Activated T-cell treated with anti-CD3 and anti-CD28 coated beads, Interleukin-2, amount 50 U/mL, for 24 hours (primary cell): ENCODE measurements at regions not wholly inside any gene's neighbourhood (a gene's known extent, or its start where the extent isn't known, plus 50 kb on each side); places are given as distances from the start of the nearest gene placed in this dataset.

Experiments used
- DNase-seq: peaks from one replicate; pipeline ENCODE4 v3.0.0-alpha.2; 2020
- H3K27ac Mint-ChIP-seq: 2 replicates; pipeline ENCODE4 v1.8.0; 2020; ENCODE audit warnings: mild to moderate bottlenecking, mixed read lengths
- H3K27me3 Mint-ChIP-seq: 2 replicates; pipeline ENCODE4 v1.8.0; 2020; ENCODE audit warnings: mixed read lengths
- H3K36me3 Mint-ChIP-seq: 2 replicates; pipeline ENCODE4 v1.8.0; 2020; ENCODE audit warnings: low read depth, mixed read lengths
- H3K4me1 Mint-ChIP-seq: 2 replicates; pipeline ENCODE4 v1.8.0; 2020; ENCODE audit warnings: low read depth, mixed read lengths
- H3K4me3 Mint-ChIP-seq: 2 replicates; pipeline ENCODE4 v1.8.0; 2020; ENCODE audit warnings: mild to moderate bottlenecking, moderate library complexity, mixed read lengths
- H3K9me3 Mint-ChIP-seq: 2 replicates; pipeline ENCODE4 v1.8.0; 2020; ENCODE audit warnings: mixed read lengths

DNA sequence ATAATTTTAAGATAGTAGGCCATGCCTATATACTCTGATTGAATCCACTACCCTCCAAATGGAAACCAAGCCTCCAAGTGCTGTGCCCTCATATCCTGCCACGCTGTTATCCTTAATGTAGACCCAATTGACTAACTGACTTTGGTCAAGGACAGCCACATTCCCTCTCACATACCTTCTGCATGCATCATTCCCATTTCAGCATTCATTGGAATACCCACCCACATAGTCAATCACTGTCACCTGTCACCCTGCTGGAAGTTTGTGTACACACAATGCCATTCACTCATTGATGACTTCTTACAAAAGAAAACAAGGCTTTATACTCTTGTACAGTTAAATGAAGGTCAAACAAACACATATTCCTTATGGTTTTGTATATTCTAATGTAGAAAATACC, 221.1 kb upstream of the PBX1 start:
- Mint-ChIP-seq H3K4me3 (no peak overlapping the region), H3K27ac (no peak overlapping the region), H3K9me3 (peaks cover 14% of the 10 kb centered on the region), H3K27me3 (no peaks in the 10 kb centered on the region), H3K4me1 (no peaks in the 10 kb centered on the region), H3K36me3 (no peaks in the 10 kb centered on the region)
- no peak for DNase-seq

DNA sequence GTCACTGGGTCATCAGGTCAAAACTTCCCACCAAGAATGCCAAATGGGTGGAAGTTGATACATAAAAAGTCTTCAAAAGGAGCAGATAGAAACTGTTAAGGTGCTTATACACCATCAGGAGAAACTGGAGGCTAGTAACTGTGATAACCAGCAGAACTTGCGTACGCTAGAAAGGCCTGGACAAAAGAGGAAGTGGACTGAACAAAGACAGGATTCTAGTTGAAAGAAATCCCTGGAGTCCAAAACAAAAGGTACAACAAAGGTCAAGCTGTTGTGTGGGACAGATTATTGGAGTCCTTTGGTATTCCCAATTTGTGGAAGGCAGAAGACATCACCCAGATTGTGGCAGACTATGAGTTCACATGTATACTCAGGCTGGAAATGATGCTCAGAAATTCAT, 215.8 kb upstream of the PBX1 start:
- Mint-ChIP-seq H3K4me3 (no peak overlapping the region), H3K36me3 (no peaks in the 10 kb centered on the region), H3K27me3 (no peaks in the 10 kb centered on the region), H3K27ac (no peak overlapping the region), H3K9me3 (peaks cover 16% of the 10 kb centered on the region), H3K4me1 (no peaks in the 10 kb centered on the region)
- no peak for DNase-seq

DNA sequence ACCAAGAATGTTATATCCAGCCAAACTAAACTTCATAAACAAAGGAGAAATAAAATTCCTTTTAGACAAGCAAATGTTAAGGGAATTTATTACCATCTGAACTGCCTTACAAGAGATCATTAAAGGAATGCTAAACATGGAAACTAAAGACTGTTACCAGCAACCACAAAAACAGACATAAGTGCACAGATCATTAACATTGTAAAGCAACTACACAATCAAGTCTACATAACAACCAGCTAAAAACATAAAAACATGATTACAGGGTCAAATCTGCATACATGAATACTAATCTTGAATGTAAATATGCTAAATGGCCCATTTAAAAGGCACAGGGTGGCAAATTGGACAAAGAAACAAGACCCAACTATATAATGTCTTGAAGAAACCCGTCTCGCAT, 211.0 kb upstream of the PBX1 start:
- peaks cover 33% of the 10 kb centered on the region for H3K9me3 Mint-ChIP-seq
- H3K36me3 Mint-ChIP-seq = no peaks in the 10 kb centered on the region
- H3K4me3 Mint-ChIP-seq = no peak overlapping the region
- H3K27ac Mint-ChIP-seq = no peak overlapping the region
- no peak for DNase-seq
- no peaks in the 10 kb centered on the region for H3K27me3 Mint-ChIP-seq
- no peaks in the 10 kb centered on the region for H3K4me1 Mint-ChIP-seq

DNA sequence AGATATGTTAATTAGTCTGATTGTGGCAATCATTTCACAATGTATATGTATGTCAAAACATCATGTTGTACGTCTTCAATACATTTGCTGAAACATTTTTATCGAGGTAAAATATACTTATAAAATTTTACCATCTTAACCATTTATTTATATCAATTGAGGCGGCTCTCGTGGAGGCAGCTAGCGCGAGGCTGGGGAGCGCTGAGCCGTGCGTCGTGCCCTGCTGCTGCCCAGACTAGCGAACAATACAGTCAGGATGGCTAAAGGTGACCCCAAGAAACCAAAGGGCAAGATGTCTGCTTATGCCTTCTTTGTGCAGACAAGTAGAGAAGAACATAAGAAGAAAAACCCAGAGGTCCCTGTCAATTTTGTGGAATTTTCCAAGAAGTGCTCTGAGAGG, 202.5 kb upstream of the PBX1 start:
- H3K36me3 Mint-ChIP-seq = no peaks in the 10 kb centered on the region
- no peak overlapping the region for H3K27ac Mint-ChIP-seq

DNA sequence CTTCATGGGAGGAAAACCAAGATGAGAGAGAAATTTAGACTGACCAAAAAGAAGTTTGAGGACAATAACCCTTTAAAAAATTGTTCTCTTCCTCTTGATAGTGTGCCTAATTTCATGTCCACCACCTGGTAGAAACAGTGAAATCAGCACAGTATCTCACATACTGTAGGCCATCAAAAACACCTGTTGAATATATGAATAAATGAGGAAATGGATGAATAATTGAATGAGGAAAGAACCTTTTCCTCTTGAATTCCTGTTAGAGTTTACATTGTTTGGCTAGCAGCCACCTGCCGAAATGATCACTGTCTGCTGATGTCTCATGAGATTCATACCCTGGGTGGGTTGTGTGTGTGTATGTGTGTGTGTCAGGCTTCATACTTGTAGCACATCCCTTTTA, 198.7 kb upstream of the PBX1 start:
- DNase-seq = no peak
- Mint-ChIP-seq H3K4me1 (no peaks in the 10 kb centered on the region), H3K27ac (no peak overlapping the region), H3K9me3 (peaks cover 11% of the 10 kb centered on the region), H3K27me3 (no peaks in the 10 kb centered on the region), H3K4me3 (no peak overlapping the region), H3K36me3 (no peaks in the 10 kb centered on the region)

More for the DNA sequence above, 202.5 kb upstream of the PBX1 start:
- Mint-ChIP-seq H3K9me3 (peaks cover 2% of the 10 kb centered on the region), H3K4me1 (no peaks in the 10 kb centered on the region), H3K27me3 (no peaks in the 10 kb centered on the region), H3K4me3 (no peak overlapping the region)
- no peak for DNase-seq

DNA sequence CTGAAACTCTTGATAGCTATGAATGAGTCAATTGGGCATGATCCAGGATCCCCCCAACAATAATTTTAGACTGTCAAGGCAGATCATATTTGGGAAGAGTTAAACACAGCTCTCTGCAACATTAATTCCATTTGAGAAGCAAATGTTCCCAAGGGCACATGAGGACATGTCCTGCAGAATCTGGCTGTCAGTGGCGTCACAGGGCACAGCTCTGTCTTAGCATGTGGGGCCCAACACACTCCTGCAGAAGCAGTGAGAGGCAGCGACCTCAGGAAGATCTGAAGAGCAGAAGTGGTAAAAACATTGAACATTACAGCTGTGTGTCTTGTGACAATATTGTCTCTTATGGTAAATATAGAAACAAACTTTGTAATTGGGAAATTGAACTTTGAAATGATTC, 197.1 kb upstream of the PBX1 start:
- peaks cover 17% of the 10 kb centered on the region for H3K9me3 Mint-ChIP-seq

DNA sequence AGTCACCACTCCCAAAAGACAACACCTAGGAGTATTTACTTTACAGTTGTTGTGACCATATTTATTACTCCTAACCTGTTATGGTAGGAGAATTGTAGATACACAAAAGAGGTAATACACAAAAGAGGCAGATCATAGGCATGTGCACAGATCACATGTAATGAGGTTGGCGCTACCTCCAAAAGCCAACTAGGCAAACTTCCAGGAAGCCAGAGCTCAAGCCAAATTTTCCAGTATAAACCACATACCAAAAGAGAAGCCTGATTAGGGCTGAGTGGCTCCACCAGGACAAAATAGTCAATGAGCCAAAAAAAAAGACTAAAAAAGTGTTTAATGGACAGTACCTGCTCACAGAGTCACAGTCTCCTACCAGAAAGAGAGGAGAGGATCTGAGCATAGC, 195.0 kb upstream of the PBX1 start:
- no peaks in the 10 kb centered on the region for H3K4me1 Mint-ChIP-seq
- H3K27ac Mint-ChIP-seq = no peak overlapping the region
- H3K27me3 Mint-ChIP-seq = no peaks in the 10 kb centered on the region
- peaks cover 23% of the 10 kb centered on the region for H3K9me3 Mint-ChIP-seq
- H3K36me3 Mint-ChIP-seq = no peaks in the 10 kb centered on the region
- H3K4me3 Mint-ChIP-seq = no peak overlapping the region
- no peak for DNase-seq

More for the DNA sequence above, 197.1 kb upstream of the PBX1 start:
- no peak overlapping the region for H3K4me3 Mint-ChIP-seq
- no peaks in the 10 kb centered on the region for H3K36me3 Mint-ChIP-seq
- no peak for DNase-seq
- H3K27ac Mint-ChIP-seq = no peak overlapping the region
- no peaks in the 10 kb centered on the region for H3K4me1 Mint-ChIP-seq
- no peaks in the 10 kb centered on the region for H3K27me3 Mint-ChIP-seq

DNA sequence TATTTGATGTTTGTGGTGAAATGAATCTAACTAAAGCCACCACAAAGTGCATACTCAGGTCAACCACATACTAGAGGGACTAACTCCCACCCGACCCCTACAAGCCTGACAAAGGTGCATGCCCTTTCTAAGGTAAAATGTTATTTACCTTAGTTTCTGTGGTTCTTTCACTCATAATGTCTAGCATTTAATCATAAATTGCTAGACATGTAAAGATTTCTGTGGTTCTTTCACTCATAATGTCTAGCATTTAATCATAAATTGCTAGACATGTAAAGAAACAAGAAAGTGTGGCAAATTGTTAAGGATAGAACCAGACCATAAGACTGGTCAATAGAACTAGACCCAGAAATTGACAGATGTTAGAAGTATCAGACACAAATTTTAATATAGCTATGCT, 193.0 kb upstream of the PBX1 start:
- no peak overlapping the region for H3K27ac Mint-ChIP-seq
- peaks cover 23% of the 10 kb centered on the region for H3K9me3 Mint-ChIP-seq
- H3K27me3 Mint-ChIP-seq = no peaks in the 10 kb centered on the region
- no peak for DNase-seq
- H3K4me1 Mint-ChIP-seq = no peaks in the 10 kb centered on the region
- H3K36me3 Mint-ChIP-seq = no peaks in the 10 kb centered on the region
- no peak overlapping the region for H3K4me3 Mint-ChIP-seq

DNA sequence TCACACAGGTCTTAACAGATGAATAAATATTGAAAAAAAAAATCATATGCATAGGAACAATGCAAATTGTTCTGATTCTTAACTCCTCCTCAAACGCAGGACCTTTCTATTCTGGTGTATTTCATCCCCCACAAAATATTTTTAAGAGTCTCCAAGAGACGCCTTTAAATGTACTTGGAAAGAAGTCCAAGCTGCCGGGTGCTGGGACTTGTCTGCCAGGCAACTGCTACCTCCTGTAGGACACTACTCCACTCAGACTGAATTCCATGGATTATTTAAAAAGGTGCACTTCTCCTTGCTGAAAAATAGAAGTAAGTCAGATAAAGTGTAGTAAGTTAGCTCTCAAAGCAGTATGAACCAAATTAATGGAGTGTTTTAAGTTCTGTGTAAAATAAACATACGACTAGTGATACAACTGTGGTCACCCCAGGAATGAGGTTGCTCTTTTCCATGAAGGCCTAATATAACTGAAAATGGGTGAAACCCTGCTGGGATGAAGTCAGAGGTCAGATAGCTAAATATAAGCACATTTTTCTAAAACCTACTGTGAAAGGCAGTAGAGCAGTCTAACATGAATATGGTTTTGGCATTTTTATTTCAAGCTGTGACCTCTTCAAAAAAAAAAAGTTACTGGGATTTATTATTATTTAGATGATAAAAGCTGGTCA, 189.2 kb upstream of the PBX1 start:
- no peak for DNase-seq
- Mint-ChIP-seq H3K4me1 (no peaks in the 10 kb centered on the region), H3K27me3 (no peaks in the 10 kb centered on the region), H3K9me3 (peaks cover 17% of the 10 kb centered on the region), H3K4me3 (no peak overlapping the region), H3K27ac (no peak overlapping the region), H3K36me3 (no peaks in the 10 kb centered on the region)

DNA sequence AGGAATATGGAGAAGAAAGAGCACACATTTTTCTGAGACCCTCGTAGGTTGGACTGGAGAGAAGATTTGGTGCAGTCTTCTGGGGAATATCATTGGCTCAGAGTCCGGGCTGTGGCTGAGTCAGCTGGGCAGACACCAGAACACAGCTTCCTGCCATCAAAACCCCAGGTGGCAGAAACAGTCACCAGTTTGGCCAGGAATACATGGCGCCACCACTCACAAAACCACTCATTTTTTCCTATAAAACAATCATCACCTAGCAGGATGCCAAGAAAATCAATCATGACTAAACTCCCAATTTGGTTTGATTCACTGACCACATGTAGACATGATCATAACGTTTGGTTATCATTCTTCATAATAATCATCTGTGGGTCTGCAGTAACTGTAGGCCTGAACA, 178.1 kb upstream of the PBX1 start:
- Mint-ChIP-seq H3K27ac (no peak overlapping the region), H3K4me1 (no peaks in the 10 kb centered on the region), H3K9me3 (no peaks in the 10 kb centered on the region)

DNA sequence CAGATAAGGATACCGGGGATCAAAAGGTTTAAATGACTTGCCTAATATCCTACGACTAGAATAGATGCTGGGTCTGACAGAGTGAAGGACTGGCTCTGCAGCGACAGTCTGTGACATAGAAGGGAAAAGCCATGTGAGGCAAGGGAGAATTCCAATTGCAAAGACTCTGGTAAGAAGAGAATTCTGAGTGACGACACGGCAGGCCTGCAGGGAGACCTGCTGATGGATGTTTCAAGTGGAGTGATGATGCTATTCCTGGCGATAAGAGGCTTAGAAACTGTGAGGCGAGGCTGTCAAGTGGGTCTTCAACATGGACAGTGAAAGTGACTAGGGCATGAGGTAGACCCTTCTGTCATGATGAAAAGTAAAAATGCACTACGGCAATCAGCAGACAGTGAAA, 176.6 kb upstream of the PBX1 start:
- no peak for DNase-seq
- peaks cover 5% of the 10 kb centered on the region for H3K9me3 Mint-ChIP-seq
- H3K27me3 Mint-ChIP-seq = no peaks in the 10 kb centered on the region
- no peak overlapping the region for H3K27ac Mint-ChIP-seq
- no peaks in the 10 kb centered on the region for H3K4me1 Mint-ChIP-seq
- no peaks in the 10 kb centered on the region for H3K36me3 Mint-ChIP-seq
- no peak overlapping the region for H3K4me3 Mint-ChIP-seq

More for the DNA sequence above, 178.1 kb upstream of the PBX1 start:
- no peak for DNase-seq
- Mint-ChIP-seq H3K36me3 (no peaks in the 10 kb centered on the region), H3K4me3 (no peak overlapping the region), H3K27me3 (no peaks in the 10 kb centered on the region)

DNA sequence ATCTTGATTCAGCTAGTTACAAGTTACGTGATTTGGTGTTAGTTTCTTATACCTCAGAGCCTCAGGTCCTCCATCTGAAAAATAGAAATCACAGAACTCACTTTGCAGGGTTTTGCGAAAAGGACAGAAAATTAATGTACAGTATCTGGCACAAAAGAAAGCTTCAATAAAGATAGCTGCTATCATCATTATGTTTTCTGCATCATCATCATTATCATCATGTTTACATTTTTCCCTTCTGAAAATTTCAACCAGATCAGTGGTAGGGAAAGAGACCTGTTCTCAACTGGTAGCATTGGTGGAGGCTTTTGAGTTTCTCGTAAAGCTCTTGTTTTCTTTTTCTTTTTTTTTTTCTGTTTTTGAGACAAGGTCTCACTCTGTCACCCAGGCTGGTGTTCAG, 174.7 kb upstream of the PBX1 start:
- no peaks in the 10 kb centered on the region for H3K27me3 Mint-ChIP-seq
- H3K27ac Mint-ChIP-seq = no peak overlapping the region
- H3K4me3 Mint-ChIP-seq = no peak overlapping the region
- H3K4me1 Mint-ChIP-seq = no peaks in the 10 kb centered on the region
- DNase-seq = no peak
- peaks cover 9% of the 10 kb centered on the region for H3K9me3 Mint-ChIP-seq
- H3K36me3 Mint-ChIP-seq = no peaks in the 10 kb centered on the region

DNA sequence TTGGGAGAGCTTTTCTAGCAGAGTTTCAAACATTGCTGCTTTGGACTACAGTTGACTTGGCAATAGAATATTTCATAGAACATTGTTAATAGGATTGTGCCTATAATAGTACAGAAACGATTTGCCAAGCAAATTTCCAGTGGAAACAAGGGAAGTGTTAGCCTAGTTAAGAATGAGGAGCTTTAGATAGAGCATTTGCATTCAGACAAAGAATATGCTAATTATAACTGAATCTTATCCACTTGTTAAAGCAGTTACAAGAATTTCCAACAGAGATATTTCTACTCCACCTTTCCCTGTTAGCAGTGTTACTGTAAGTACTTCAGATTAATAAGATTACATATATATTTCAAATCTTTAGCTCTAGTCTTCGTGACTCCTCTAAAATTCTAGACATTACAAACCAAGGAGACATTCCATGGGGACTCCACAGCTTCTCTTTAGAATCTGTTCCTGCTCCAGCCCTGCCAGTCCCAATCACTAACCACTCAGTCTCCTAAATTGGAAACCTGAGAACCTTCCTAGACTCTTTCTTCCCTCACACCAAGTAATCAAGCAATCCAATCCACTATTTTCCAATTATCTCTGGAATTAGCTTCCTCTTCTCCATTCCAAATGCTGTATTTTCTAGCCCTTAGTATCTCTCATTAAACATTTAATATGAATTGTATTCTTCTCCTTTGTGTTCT, 141.8 kb upstream of the PBX1 start:
- Mint-ChIP-seq H3K4me3 (no peak overlapping the region), H3K27me3 (no peaks in the 10 kb centered on the region), H3K27ac (no peak overlapping the region), H3K36me3 (no peaks in the 10 kb centered on the region), H3K4me1 (no peaks in the 10 kb centered on the region), H3K9me3 (peaks cover 2% of the 10 kb centered on the region)
- DNase-seq = no peak

DNA sequence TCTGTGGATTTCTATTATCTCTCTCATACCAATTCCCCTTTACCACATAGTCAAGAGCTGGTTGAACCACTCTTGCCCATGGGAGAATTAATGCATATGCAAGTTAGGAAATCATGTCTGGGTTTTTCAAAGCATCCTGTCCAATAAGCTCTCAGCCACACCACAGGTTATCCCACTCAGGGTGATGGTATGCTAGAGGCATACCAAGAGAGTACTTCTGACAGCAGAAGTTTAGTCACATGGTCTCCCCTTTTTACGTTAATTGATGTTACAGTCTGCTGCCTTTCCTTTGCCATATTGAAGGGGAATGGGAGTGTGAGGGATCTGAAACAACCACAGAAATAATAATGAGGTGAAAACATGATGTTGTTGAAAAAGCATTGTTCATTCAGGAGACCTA, 135.8 kb upstream of the PBX1 start:
- Mint-ChIP-seq H3K27me3 (no peaks in the 10 kb centered on the region), H3K9me3 (peaks cover 4% of the 10 kb centered on the region), H3K27ac (no peak overlapping the region), H3K4me1 (no peaks in the 10 kb centered on the region), H3K36me3 (no peaks in the 10 kb centered on the region), H3K4me3 (no peak overlapping the region)
- no peak for DNase-seq

DNA sequence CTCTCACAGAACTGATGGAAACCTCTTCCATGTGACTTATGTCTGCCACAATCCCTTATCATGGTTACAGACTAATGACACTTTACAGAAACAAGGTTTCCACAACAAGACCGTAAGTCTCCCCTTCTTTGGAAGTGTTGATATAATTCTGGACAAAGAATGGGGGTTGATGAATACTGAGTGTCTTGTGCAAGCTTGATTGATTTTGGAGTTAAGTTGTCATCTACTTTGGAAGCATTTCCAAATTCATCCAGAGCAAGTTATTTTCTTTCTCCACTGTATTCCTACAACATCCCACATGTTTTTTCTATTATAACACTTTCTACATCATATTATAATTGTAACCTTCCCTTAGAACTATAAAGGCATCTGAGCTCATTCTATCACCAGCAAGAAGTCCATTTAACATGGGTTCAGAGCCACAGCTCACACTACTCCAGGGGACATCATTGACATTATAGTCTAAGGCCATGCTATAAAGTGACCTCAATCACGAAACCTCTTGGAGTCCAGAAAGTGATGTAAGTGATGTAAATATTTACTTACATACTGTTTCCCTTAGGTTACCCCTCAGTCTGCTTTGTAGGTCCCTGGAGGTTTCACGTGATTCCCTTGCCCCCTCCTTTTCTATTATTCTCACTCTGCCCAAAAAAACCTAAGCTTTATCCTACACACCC, 125.7 kb upstream of the PBX1 start:
- DNase-seq = no peak
- no peaks in the 10 kb centered on the region for H3K36me3 Mint-ChIP-seq
- no peaks in the 10 kb centered on the region for H3K4me1 Mint-ChIP-seq

More for the DNA sequence above, 125.7 kb upstream of the PBX1 start:
- Mint-ChIP-seq H3K4me3 (no peak overlapping the region), H3K27me3 (no peaks in the 10 kb centered on the region), H3K9me3 (no peaks in the 10 kb centered on the region), H3K27ac (no peak overlapping the region)
